ENCODE measurements at regions not wholly inside any gene's neighbourhood (a gene's known extent, or its start where the extent isn't known, plus 50 kb on each side); places are given as distances from the start of the nearest gene placed in this dataset. TPM values are rescaled to one million over a fixed set of nuclear protein-coding genes. Genes with fewer than 3 reads are reported as not detected.

DNA sequence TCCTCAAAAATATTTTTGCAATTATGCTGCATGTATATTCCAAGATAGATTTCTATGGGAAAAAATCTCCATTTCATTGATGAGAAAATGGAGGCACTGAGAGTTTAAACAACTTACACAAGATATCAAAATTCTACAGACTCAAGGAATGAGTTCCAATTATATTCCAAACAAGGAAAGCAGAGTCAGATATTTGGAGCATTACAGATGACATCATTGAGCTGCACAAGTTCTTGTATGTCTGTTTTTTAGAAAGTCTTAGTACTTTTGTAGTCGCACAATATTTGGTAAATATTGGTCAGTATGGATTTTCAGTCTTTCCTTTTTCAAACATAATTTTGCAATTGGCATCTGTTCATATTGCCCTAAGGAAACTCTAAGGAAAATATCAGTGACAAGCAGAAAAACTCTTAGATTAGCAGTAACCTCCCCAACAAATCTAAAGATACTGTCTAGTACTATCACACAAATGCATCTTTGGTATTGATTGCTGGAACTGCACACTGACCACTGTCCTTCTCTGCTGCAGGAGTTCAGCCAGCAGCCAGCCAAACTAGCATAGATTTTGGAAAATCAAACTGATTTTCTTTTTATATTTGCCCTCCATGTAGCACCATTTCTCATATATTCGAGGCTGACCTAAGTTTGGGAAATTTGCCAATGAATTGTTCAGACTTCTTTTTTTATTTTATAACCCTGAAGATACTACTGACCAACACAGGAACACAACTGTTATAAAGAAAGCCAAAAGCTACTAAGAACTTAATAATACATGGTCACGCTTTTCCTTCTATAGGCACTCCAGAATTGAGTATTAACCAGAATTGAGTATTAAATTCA is 51.7 kb upstream of the TBX18 start (continued):
- TF ChIP-seq, protein P1, sequence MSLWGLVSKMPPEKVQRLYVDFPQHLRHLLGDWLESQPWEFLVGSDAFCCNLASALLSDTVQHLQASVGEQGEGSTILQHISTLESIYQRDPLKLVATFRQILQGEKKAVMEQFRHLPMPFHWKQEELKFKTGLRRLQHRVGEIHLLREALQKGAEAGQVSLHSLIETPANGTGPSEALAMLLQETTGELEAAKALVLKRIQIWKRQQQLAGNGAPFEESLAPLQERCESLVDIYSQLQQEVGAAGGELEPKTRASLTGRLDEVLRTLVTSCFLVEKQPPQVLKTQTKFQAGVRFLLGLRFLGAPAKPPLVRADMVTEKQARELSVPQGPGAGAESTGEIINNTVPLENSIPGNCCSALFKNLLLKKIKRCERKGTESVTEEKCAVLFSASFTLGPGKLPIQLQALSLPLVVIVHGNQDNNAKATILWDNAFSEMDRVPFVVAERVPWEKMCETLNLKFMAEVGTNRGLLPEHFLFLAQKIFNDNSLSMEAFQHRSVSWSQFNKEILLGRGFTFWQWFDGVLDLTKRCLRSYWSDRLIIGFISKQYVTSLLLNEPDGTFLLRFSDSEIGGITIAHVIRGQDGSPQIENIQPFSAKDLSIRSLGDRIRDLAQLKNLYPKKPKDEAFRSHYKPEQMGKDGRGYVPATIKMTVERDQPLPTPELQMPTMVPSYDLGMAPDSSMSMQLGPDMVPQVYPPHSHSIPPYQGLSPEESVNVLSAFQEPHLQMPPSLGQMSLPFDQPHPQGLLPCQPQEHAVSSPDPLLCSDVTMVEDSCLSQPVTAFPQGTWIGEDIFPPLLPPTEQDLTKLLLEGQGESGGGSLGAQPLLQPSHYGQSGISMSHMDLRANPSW (CRISPR knock-in tag; IDR thresholded peaks at IDR 0.05) = no peak
- TF ChIP-seq MTA2 (IDR thresholded peaks at IDR 0.05; ENCODE audit: low read depth) = no peak
- no peak for TF ChIP-seq ZKSCAN1 (IDR thresholded peaks at IDR 0.05; ENCODE audit: low read depth, low read length)
- no peak for TF ChIP-seq HOXB6 (CRISPR knock-in tag; IDR thresholded peaks at IDR 0.05; ENCODE audit: borderline replicate concordance)
- TF ChIP-seq, protein P2, sequence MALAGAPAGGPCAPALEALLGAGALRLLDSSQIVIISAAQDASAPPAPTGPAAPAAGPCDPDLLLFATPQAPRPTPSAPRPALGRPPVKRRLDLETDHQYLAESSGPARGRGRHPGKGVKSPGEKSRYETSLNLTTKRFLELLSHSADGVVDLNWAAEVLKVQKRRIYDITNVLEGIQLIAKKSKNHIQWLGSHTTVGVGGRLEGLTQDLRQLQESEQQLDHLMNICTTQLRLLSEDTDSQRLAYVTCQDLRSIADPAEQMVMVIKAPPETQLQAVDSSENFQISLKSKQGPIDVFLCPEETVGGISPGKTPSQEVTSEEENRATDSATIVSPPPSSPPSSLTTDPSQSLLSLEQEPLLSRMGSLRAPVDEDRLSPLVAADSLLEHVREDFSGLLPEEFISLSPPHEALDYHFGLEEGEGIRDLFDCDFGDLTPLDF (CRISPR knock-in tag; IDR thresholded peaks at IDR 0.05) = no peak
- no peak for TF ChIP-seq ZNF586 (CRISPR knock-in tag; conservative IDR thresholded peaks at IDR 0.05)
- no peak for TF ChIP-seq DNMT1 (IDR thresholded peaks at IDR 0.05)

Small RNA genes lying in the stretch of these regions (small RNA-seq; reads per million reads assigned to genes)
- not detected for gene AL109941.1

Measured in K562 (cell line).